Activated naive CD4-positive, alpha-beta T cell treated with anti-CD3 and anti-CD28 coated beads for 36 hours (primary cell): ENCODE measurements at regions not wholly inside any gene's neighbourhood (a gene's known extent, or its start where the extent isn't known, plus 50 kb on each side); places are given as distances from the start of the nearest gene placed in this dataset.

Experiments
- CTCF ChIA-PET: fragments of 350-600 bp; sonication (Branson Sonifier 250); formaldehyde crosslinking; loops from one replicate; lab custom pipeline; 2021; ENCODE audit warnings: antibody characterized with exemption; lab: Charles Lee
- DNase-seq: peaks from one replicate; pipeline ENCODE4 v3.0.0-alpha.2; 2020
- H3K27ac Mint-ChIP-seq: one replicate; pipeline ENCODE4 v1.8.0; 2021; ENCODE audit warnings: mild to moderate bottlenecking, mixed read lengths
- H3K27me3 Mint-ChIP-seq: one replicate; pipeline ENCODE4 v1.8.0; 2021; ENCODE audit warnings: low read depth, mixed read lengths
- H3K36me3 Mint-ChIP-seq: one replicate; pipeline ENCODE4 v1.8.0; 2021; ENCODE audit warnings: low read depth, mixed read lengths
- H3K4me1 Mint-ChIP-seq: one replicate; pipeline ENCODE4 v1.8.0; 2021; ENCODE audit warnings: low read depth, mixed read lengths
- H3K4me3 Mint-ChIP-seq: one replicate; pipeline ENCODE4 v1.8.0; 2021; ENCODE audit warnings: mild to moderate bottlenecking, moderate library complexity, mixed read lengths
- H3K9me3 Mint-ChIP-seq: one replicate; pipeline ENCODE4 v1.8.0; 2021; ENCODE audit warnings: mixed read lengths
- intact Hi-C: fragments of 100-400 bp; cut with micrococcal nuclease; formaldehyde crosslinking; loops from one replicate; pipeline ENCODE4 v1.15.1; 2023

DNA sequence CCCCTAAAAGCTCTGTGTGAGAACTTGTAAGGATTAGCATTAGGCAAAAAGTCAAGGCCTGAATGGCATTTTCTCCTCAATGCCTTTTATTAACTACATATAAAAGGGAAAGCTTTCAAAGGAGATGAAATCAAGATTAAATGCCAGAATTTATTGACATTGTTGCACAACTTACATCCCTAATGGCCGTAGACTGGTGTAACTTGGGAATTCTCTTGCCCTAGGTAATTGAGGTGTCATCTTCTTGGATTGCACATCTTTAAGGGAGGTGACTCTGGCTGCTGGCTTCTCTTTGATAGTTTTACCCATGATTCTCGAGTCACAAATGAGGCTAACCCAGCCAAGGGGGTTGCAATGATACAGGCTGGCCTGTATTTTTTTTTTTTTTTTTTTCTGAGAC is 249.1 kb downstream of the TBL1XR1 start:
- no peak for DNase-seq
- Mint-ChIP-seq H3K27me3 (no peaks in the 10 kb centered on the region), H3K4me3 (no peak overlapping the region), H3K4me1 (no peaks in the 10 kb centered on the region), H3K27ac (no peak overlapping the region), H3K9me3 (no peaks in the 10 kb centered on the region), H3K36me3 (no peaks in the 10 kb centered on the region)
- intact Hi-C loops: loop anchor here (10.0 kb wide), 1 partner anchor 1437 kb away; no protein-coding TSS in a partner anchor
- CTCF ChIA-PET: no interaction called here

DNA sequence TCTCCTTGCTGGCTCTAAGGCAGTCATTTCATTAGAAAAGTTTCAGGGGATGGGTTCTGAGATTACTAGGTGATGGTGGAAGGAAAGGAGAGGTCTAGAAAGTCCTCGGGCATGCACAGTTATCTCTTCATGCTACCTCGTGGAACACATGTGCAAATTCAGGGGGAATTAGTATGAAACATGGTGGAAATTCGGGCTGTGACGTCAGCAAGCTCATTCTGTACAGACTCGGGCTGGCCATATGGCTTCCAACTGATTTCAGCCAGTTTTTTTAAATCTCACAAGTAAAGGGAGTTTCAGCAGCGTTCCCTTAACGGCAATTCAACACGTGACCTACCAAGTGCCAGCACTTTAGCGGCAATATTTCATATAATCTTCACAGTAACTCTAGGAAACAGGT is 251.1 kb downstream of the TBL1XR1 start:
- intact Hi-C loops: loop anchor here (10.0 kb wide), 1 partner anchor 1439 kb away; no protein-coding TSS in a partner anchor
- no peaks in the 10 kb centered on the region for H3K27me3 Mint-ChIP-seq
- no peak for DNase-seq
- no peaks in the 10 kb centered on the region for H3K9me3 Mint-ChIP-seq
- H3K4me1 Mint-ChIP-seq: no peaks in the 10 kb centered on the region
- no peak overlapping the region for H3K27ac Mint-ChIP-seq
- CTCF ChIA-PET: no interaction called here
- H3K4me3 Mint-ChIP-seq: no peak overlapping the region
- no peaks in the 10 kb centered on the region for H3K36me3 Mint-ChIP-seq

DNA sequence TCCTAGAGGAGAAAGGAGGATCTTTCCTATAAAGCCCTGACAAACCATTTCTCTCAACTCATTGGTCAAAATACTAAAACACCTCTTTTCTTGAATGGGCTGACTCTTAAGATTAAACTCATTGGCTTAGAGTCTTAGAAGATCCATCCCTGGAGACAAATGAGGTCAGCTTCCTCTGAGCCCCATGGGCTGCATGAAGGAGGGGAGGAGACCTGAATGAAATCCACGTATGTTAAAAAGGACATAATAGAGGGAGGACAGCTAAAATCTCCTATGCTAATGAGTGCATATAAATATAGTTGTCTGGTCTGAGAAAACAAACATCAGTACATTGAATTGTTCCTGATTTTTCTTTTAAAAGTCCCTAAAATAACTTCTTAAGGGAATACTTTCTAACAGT is 255.0 kb downstream of the TBL1XR1 start:
- Mint-ChIP-seq H3K36me3 (no peaks in the 10 kb centered on the region), H3K4me3 (no peak overlapping the region), H3K9me3 (no peaks in the 10 kb centered on the region), H3K4me1 (no peaks in the 10 kb centered on the region), H3K27ac (no peak overlapping the region), H3K27me3 (peaks cover 3% of the 10 kb centered on the region)
- intact Hi-C loops: loop anchor here (10.0 kb wide), 1 partner anchor 1442 kb away; no protein-coding TSS in a partner anchor
- CTCF ChIA-PET: interaction anchor here (1.0 kb wide), 1 partner anchor 69 kb away, joined by 3 read pairs; no protein-coding TSS in a partner anchor
- no peak for DNase-seq

DNA sequence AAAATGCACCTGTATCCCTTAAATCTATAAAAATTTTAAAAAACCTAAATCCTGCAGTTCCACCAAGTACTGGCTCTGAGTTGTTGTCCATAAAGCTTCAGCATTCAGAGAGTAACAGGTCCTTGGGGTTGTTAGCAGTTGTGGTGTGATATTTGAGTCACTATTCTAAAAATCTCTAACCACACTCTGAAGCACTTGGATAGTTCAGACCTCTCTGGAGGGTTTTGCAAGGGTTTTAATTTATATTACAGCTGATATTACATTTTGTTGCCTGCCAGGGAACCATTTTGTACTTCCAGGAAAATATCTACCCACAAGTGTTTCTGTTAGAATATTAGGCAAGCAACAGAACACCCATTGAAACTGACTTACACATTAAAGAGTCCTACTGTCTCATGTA is 255.6 kb downstream of the TBL1XR1 start:
- no peak for DNase-seq
- H3K27ac Mint-ChIP-seq: no peak overlapping the region
- H3K4me1 Mint-ChIP-seq: no peaks in the 10 kb centered on the region
- CTCF ChIA-PET: interaction anchor here (1.1 to 1.4 kb wide), 2 partner anchors 70 to 222 kb away, joined by 4 to 16 read pairs; no protein-coding TSS in a partner anchor
- no peak overlapping the region for H3K4me3 Mint-ChIP-seq
- no peaks in the 10 kb centered on the region for H3K9me3 Mint-ChIP-seq
- H3K36me3 Mint-ChIP-seq: no peaks in the 10 kb centered on the region
- H3K27me3 Mint-ChIP-seq: peaks cover 3% of the 10 kb centered on the region
- intact Hi-C loops: loop anchor here (10.0 kb wide), 1 partner anchor 1443 kb away; no protein-coding TSS in a partner anchor

DNA sequence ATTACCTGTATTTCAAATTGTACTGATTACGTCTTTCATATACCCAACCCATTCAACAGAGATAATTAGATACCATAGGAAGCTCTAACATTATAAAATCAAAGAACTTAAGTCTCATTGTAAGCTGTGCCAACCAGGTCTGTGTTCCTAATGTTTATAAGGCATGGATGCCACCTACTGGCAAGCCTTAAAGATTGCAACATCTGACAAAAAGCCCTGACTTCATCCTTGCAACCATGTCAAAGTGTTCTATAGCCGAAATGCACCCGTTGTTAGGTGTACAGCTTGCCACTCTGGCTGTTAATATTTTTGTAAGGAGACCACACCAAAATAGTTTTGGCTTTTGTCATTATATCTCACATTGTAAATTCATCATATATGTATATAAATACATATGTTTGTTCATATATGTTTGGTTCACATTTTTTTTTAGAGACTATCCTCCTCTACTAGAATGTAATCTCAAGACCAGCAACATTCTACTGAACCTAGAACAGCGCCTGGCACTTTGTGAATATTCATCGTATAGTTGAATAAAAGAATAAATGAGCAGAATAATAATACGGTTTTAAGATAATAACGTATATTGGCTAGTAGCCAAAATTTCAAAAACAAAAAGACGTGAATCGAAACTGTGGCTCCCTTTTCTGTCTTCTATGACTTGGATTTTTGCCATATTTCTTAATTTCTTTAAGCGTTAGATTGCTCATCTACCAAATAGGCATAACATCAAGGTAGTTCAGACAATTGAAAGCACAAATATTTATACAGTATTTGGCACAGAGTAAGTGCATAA is 258.1 kb downstream of the TBL1XR1 start:
- peak; percentile 56 for DNase-seq
- CTCF ChIA-PET: interaction anchor here (0.6 to 2.5 kb wide), 4 partner anchors 10 to 583 kb away, joined by 3 to 31 read pairs (median 8); no protein-coding TSS in a partner anchor
- Mint-ChIP-seq H3K27me3 (peaks cover 3% of the 10 kb centered on the region), H3K4me3 (no peak overlapping the region), H3K27ac (no peak overlapping the region), H3K36me3 (no peaks in the 10 kb centered on the region), H3K4me1 (no peaks in the 10 kb centered on the region), H3K9me3 (no peaks in the 10 kb centered on the region)
- intact Hi-C loops: loop anchor here (1.0 to 10.0 kb wide), 3 partner anchors 67 to 504 kb away; no protein-coding TSS in a partner anchor

DNA sequence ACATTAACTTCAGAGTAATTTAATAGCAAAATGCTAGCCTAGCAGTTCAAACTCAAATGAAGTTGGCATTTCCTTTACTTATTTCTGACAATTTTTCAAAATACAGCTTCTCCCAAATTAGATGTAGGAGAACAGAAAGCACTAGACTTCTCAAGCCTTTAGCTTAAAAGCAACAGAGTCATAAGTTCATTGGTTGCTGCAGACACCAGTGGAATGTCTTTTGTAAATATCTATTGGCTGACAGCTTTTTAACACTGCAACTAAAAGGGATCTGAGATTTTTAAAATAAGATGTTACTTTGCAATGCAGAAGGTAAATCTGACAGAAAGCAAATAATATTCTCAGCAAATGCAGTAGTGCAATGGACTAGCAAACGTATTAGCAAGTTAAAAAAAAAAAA is 259.3 kb downstream of the TBL1XR1 start:
- no peak for DNase-seq
- intact Hi-C loops: loop anchor here (10.0 kb wide), 1 partner anchor 503 kb away; no protein-coding TSS in a partner anchor
- H3K36me3 Mint-ChIP-seq: no peaks in the 10 kb centered on the region
- no peak overlapping the region for H3K27ac Mint-ChIP-seq
- H3K4me1 Mint-ChIP-seq: no peaks in the 10 kb centered on the region
- H3K27me3 Mint-ChIP-seq: peaks cover 6% of the 10 kb centered on the region
- CTCF ChIA-PET: interaction anchor here (0.7 to 2.5 kb wide), 8 partner anchors 8 to 1403 kb away, joined by 3 to 31 read pairs (median 4); no protein-coding TSS in a partner anchor
- no peak overlapping the region for H3K4me3 Mint-ChIP-seq
- no peaks in the 10 kb centered on the region for H3K9me3 Mint-ChIP-seq

DNA sequence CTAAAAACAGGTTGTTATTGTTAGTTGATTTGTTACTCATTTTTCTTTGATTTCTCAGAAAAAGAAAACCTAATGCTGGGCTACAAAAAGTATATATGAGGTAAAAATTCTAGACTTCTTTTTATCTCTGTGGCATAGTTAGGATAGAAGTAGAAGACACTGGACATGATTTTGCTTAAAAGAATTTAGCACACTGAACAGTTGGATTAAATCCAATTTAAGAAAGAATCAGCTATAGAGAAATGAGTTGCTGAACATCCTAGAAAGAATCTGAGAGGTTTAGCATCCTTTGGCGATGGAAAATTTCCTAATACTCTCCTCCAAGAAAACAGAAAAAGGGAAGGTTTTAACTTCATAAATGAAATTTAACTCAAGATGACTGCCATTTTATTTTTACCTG is 259.7 kb downstream of the TBL1XR1 start:
- peaks cover 6% of the 10 kb centered on the region for H3K27me3 Mint-ChIP-seq
- no peaks in the 10 kb centered on the region for H3K36me3 Mint-ChIP-seq
- CTCF ChIA-PET: interaction anchor here (0.7 to 2.5 kb wide), 4 partner anchors 62 to 1403 kb away, joined by 3 to 31 read pairs (median 6); no protein-coding TSS in a partner anchor
- H3K9me3 Mint-ChIP-seq: no peaks in the 10 kb centered on the region
- no peak for DNase-seq
- no peak overlapping the region for H3K4me3 Mint-ChIP-seq
- H3K27ac Mint-ChIP-seq: no peak overlapping the region
- H3K4me1 Mint-ChIP-seq: no peaks in the 10 kb centered on the region
- intact Hi-C loops: loop anchor here (10.0 kb wide), 1 partner anchor 503 kb away; no protein-coding TSS in a partner anchor

DNA sequence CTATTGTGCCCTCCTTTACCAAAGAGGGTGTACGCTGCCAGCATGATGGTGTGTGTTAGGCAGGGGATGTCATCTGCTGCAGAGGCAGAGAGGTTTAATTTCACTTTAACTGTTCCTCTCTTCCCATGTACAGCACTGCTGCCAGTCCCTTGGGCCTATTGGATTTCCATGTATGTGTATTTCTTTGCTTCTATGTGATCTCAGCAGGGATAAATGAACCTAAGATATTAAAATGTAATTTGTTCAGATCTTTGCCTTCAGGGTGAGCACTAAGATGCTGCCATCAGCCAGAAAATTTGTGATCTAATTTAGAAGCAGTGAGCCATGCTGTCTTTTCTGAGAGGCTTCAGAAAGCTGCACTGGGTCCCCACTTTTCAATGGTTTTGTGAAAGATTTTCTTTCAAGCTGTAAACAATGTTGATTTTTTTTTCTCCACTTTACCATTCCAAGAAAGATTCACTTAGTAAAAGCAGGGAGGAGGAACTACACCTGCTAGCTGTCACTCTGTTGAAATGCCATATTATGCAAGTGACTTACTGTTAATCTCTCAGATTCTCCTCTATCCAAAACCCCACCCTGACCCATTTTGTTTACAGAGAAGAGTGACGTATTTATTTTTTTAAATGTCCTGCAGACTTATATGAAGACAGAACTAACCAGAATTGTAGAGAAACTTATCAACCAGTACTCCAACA is 261.9 kb downstream of the TBL1XR1 start:
- CTCF ChIA-PET: interaction anchor here (2.0 kb wide), 1 partner anchor 62 kb away, joined by 6 read pairs; no protein-coding TSS in a partner anchor
- Mint-ChIP-seq H3K36me3 (no peaks in the 10 kb centered on the region), H3K27me3 (peaks cover 6% of the 10 kb centered on the region), H3K4me1 (no peaks in the 10 kb centered on the region), H3K4me3 (no peak overlapping the region), H3K27ac (no peak overlapping the region), H3K9me3 (no peaks in the 10 kb centered on the region)
- intact Hi-C loops: loop anchor here (10.0 kb wide), 1 partner anchor 501 kb away; no protein-coding TSS in a partner anchor
- DNase-seq: no peak

DNA sequence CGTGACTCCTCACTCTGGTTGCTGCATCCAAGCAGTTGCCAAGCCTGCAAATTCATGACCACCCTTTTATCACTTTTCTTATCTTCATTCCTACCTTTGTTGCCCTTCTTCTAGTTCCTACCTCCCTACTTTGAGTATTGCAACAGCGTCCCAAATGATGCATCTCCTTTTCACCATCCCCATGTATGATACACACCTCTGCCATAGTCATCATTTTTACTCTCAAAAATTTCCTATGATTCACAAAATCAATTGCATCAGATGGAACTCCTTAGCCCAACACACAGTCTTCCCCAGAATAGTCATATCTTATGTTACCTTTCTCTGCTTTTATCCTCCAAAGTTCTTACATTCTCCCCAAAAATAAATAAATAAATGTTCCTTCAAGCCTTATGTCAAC is 262.6 kb downstream of the TBL1XR1 start:
- Mint-ChIP-seq H3K9me3 (no peaks in the 10 kb centered on the region), H3K36me3 (no peaks in the 10 kb centered on the region), H3K4me3 (no peak overlapping the region), H3K27me3 (peaks cover 4% of the 10 kb centered on the region), H3K27ac (no peak overlapping the region), H3K4me1 (no peaks in the 10 kb centered on the region)
- CTCF ChIA-PET: no interaction called here
- DNase-seq: no peak
- intact Hi-C loops: loop anchor here (10.0 kb wide), 1 partner anchor 500 kb away; no protein-coding TSS in a partner anchor

DNA sequence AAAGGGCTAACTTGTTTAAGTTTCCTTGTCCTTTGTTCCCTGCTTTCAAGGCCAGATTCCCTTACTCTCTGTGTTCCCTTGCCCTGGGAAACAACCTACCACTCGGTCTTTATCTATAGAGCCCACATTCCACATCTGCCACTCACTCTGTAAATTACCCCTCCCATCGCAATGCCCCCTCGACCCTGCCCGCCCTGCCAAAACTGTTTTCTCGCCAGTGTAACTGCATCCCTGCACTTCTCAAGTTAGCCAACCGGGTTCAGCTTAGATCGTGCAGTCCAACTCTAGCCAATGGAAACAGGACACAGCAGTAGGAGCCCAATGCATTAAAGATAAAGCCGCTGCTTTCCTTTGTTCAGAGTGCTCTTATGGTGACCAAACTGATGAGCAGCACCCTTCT is 263.6 kb downstream of the TBL1XR1 start:
- CTCF ChIA-PET: no interaction called here
- no peaks in the 10 kb centered on the region for H3K4me1 Mint-ChIP-seq
- intact Hi-C loops: loop anchor here (10.0 kb wide), 1 partner anchor 499 kb away; no protein-coding TSS in a partner anchor
- H3K9me3 Mint-ChIP-seq: no peaks in the 10 kb centered on the region
- DNase-seq: no peak
- no peaks in the 10 kb centered on the region for H3K36me3 Mint-ChIP-seq
- H3K4me3 Mint-ChIP-seq: no peak overlapping the region
- H3K27ac Mint-ChIP-seq: no peak overlapping the region
- H3K27me3 Mint-ChIP-seq: peaks cover 4% of the 10 kb centered on the region

DNA sequence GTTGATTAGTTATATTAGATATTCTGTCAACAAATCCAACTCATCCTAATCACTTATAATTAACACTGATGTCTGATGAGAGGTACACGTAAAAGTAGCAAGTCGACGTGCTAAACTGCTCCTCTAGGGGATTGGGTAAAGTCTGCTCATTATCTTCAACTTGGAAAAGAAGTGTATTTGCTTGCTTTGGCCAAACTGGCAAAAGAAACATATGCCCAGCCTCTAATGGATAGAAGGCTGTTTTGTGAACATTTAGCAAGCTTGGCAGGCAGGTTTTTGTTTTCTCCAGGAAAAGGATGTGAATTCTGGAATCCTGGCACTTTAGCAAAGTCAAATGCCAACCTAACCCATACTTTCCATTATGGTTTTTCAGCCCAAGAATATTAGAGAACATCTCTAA is 264.8 kb downstream of the TBL1XR1 start:
- Mint-ChIP-seq H3K36me3 (no peaks in the 10 kb centered on the region), H3K27me3 (peaks cover 3% of the 10 kb centered on the region), H3K27ac (no peak overlapping the region), H3K9me3 (no peaks in the 10 kb centered on the region), H3K4me1 (no peaks in the 10 kb centered on the region), H3K4me3 (no peak overlapping the region)
- no peak for DNase-seq
- CTCF ChIA-PET: no interaction called here
- intact Hi-C loops: loop anchor here (10.0 kb wide), 1 partner anchor 498 kb away; no protein-coding TSS in a partner anchor

DNA sequence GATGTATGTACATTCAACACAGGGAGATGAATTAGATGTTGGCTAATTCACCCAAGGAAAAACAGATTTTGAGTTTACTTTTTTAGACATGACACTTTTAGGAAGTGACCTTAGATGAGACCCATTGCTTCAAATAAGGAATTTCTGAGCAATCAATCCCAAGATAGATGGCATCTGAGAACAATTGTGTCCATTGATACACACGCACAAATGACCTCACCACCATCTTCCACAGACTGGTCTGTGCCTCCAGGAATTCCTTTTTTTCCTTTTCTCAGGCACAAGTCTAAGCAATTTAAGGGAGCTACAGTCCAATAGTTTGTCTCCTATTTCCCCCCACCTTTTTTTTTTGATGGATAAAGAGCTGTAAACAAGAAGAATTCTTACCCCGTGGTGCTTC is 265.3 kb downstream of the TBL1XR1 start:
- H3K27ac Mint-ChIP-seq: no peak overlapping the region
- CTCF ChIA-PET: no interaction called here
- intact Hi-C loops: loop anchor here (10.0 kb wide), 1 partner anchor 497 kb away; no protein-coding TSS in a partner anchor

More for the DNA sequence above, 265.3 kb downstream of the TBL1XR1 start:
- no peak for DNase-seq
- peaks cover 5% of the 10 kb centered on the region for H3K27me3 Mint-ChIP-seq
- no peaks in the 10 kb centered on the region for H3K36me3 Mint-ChIP-seq
- no peaks in the 10 kb centered on the region for H3K9me3 Mint-ChIP-seq
- H3K4me3 Mint-ChIP-seq: no peak overlapping the region
- no peaks in the 10 kb centered on the region for H3K4me1 Mint-ChIP-seq
